ENCODE measurements at regions not wholly inside any gene's neighbourhood (a gene's known extent, or its start where the extent isn't known, plus 50 kb on each side); places are given as distances from the start of the nearest gene placed in this dataset.

- POLR2A ChIA-PET, result no interaction called here
- TF ChIP-seq REST (IDR thresholded peaks at IDR 0.05; ENCODE audit: insufficient read depth in 1 of 2, low read depth in 2 of 2, low read length in 1 of 2) (no peak), SIN3A (IDR thresholded peaks at IDR 0.05; ENCODE audit: borderline replicate concordance, insufficient read depth, low read depth, low read length) (no peak), TCF7L2 (IDR thresholded peaks at IDR 0.05; ENCODE audit: low read depth, low read length) (no peak), POLR2AphosphoS5 (IDR thresholded peaks at IDR 0.05; ENCODE audit: low read depth, low read length) (no peak), CTCF (IDR thresholded peaks at IDR 0.05) (no peak)
- ATAC-seq, result no peak
- H3K36me3 ChIP-seq (ENCODE audit: control insufficient read depth, insufficient read depth, low read length), result no peaks in the 10 kb centered on the region
- no peak for DNase-seq (ENCODE audit: low read depth, low spot score)
- intact Hi-C loops (cut with micrococcal nuclease; ENCODE audit: unreplicated experiment) (no loop called here), in situ Hi-C loops (cut with HindIII; ENCODE audit: low pct_unique_long_range_greater_than_20kb, low sequenced_read_pairs) (no loop called here)
- H3K9me3 ChIP-seq (ENCODE audit: control insufficient read depth, insufficient read depth, low read depth, low read length), result no peaks in the 10 kb centered on the region
- no TSS peak for BruUV-seq (replicated peaks)
- H3K4me1 ChIP-seq (ENCODE audit: control insufficient read depth, insufficient read depth, low read length), result no peaks in the 10 kb centered on the region
- no peaks in the 10 kb centered on the region for H3K27me3 ChIP-seq (ENCODE audit: control insufficient read depth, insufficient read depth, low read length)
- H3K4me3 ChIP-seq (ENCODE audit: low read depth in 2 of 2, low read length in 2 of 2), result no peak overlapping the region
- CTCF ChIA-PET, result no interaction called here
- H3K27ac ChIP-seq (ENCODE audit: low read length), result no peak overlapping the region
Observed at GRCh38 chr2:144963031-144963430, 443.1 kb upstream of the ZEB2 start.

GRCh38 chr2:144959416-144959815 is 439.5 kb upstream of the ZEB2 start:
- ATAC-seq (no peak), DNase-seq (ENCODE audit: low read depth, low spot score) (no peak)
- intact Hi-C loops (cut with micrococcal nuclease; ENCODE audit: unreplicated experiment), result no loop called here
- Histone ChIP-seq H3K9me3 (ENCODE audit: control insufficient read depth, insufficient read depth, low read depth, low read length) (no peaks in the 10 kb centered on the region), H3K27ac (ENCODE audit: low read length) (no peak overlapping the region), H3K4me1 (ENCODE audit: control insufficient read depth, insufficient read depth, low read length) (no peaks in the 10 kb centered on the region), H3K4me3 (ENCODE audit: low read depth in 2 of 2, low read length in 2 of 2) (no peak overlapping the region), H3K36me3 (ENCODE audit: control insufficient read depth, insufficient read depth, low read length) (no peaks in the 10 kb centered on the region; the same call in 1 of the 2 replicates), H3K27me3 (ENCODE audit: control insufficient read depth, insufficient read depth, low read length) (no peaks in the 10 kb centered on the region)
- TF ChIP-seq REST (IDR thresholded peaks at IDR 0.05; ENCODE audit: insufficient read depth in 1 of 2, low read depth in 2 of 2, low read length in 1 of 2) (no peak), CTCF (IDR thresholded peaks at IDR 0.05) (no peak), TCF7L2 (IDR thresholded peaks at IDR 0.05; ENCODE audit: low read depth, low read length) (no peak), SIN3A (IDR thresholded peaks at IDR 0.05; ENCODE audit: borderline replicate concordance, insufficient read depth, low read depth, low read length) (no peak), POLR2AphosphoS5 (IDR thresholded peaks at IDR 0.05; ENCODE audit: low read depth, low read length) (no peak)
- in situ Hi-C loops (cut with HindIII; ENCODE audit: low pct_unique_long_range_greater_than_20kb, low sequenced_read_pairs), result no loop called here
- CTCF ChIA-PET, result no interaction called here
- POLR2A ChIA-PET, result no interaction called here
- no TSS peak for BruUV-seq (replicated peaks)
